Ovary (tissue), 3 donors: ENCODE measurements at regions not wholly inside any gene's neighbourhood (a gene's known extent, or its start where the extent isn't known, plus 50 kb on each side); places are given as distances from the start of the nearest gene placed in this dataset.

Experiments used
- CTCF ChIP-seq, 3 donors: fragments of 450-650 bp in 2 of 3; fragments of 200-600 bp in 1 of 3; IDR thresholded peaks; one replicate each; pipeline versions ENCODE4 v1.5.1 to v1.8.0; 2016 to 2022; ENCODE audit warnings: antibody characterized with exemption in 3 of 3, mild to moderate bottlenecking in 1 of 3
- EP300 ChIP-seq: sonication (generic); formaldehyde crosslinking; IDR thresholded peaks from one replicate; pipeline ENCODE4 v1.6.1; 2017; ENCODE audit warnings: antibody characterized with exemption
- donor health status: DM: no; HTN: no; CAD: no.

GRCh38 chr3:115536171-115536570 is 87.1 kb upstream of the GAP43 start:
- TF ChIP-seq CTCF (IDR thresholded peaks at IDR 0.05) (no peak), EP300 (no peak)
